GM18867 (cell line): ENCODE measurements at regions not wholly inside any gene's neighbourhood (a gene's known extent, or its start where the extent isn't known, plus 50 kb on each side); places are given as distances from the start of the nearest gene placed in this dataset.

Experiments
- ATAC-seq: cut with Tn5 transposase; IDR thresholded peaks from one replicate; pipeline ENCODE4 v1.9.1; 2021; ENCODE audit warnings: mild to moderate bottlenecking, moderate library complexity; ENCODE audit not compliant: unreplicated experiment

- no peak for ATAC-seq
These were observed 253.8 kb downstream of the TNS1 start for GRCh38 chr2:217749008-217749407.

DNA sequence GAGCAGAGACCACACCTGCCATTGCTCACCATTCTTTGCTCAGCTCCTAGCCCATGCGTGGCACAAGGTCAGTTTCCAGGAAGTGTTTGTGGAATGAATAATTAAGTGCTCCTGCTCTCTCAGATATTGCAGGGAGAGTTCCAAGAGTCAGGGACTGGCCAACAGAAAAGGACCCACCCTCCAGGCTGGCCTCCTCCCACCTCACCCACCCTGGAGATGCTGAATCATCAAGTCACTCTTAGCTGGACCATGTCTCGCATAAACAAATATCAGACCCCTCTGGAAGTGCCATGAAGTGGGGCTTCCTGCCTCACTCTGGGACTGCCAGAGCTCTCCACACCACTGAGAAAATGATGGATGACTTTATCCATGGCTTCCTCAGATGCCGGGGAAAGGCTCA is 256.0 kb downstream of the TNS1 start:
- ATAC-seq = no peak

DNA sequence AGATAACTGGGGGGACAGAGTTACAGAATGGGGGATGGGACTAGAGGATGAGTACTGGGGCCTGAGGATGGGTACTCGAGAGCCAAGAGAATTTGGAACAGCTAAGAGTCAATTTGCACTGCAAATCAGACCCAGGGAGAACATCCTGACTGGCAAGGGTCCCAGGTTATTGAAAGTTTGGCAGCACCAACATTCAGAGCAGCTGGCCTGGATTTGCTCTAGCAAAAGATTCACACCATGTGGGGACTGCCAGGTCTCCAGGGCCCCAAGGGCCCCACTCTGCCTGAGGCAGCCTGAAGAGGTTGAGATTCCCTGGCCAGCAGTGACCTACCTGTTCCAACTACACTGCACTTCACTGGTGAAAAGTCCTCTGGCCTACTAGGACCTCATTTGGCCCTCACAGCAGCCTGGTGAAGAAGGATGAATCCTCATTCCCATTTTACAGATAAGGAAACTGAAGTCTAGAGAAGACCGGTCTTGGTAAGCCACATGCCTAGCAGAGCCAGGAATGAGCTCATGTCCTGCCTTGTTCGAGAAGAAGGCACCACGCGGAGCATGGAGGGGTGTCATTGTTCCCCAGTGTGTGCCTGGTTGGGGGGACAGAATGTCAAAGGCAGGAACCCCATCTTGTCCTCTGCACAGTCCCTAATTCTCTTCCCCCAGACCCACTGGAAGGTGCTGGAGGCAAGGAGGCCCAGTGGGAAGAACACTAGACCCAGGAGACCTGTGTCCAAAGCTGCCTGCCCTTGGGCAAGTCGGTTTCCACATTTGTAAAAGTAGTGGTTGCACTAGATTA is 258.6 kb downstream of the TNS1 start:
- ATAC-seq = no peak

DNA sequence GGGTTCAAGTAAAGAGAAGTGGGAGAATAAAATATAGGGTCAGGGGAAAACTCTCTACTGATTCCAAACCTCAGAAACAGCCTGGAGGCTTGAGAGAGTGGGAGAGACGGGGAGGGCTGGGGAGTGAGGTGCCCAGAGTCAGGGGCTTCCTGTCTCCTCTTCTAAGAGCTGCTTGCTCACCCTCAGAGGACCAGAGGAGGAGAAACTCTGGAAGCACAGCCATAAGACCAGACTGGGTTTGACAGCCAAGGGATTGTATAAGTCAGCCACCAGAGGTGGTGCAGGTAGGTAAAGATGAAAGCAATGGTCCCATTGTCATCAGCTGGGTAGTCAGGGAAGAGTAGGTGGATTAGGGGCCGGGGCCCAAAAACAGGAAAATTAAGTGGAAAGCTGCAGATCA is 259.4 kb downstream of the TNS1 start:
- no peak for ATAC-seq

DNA sequence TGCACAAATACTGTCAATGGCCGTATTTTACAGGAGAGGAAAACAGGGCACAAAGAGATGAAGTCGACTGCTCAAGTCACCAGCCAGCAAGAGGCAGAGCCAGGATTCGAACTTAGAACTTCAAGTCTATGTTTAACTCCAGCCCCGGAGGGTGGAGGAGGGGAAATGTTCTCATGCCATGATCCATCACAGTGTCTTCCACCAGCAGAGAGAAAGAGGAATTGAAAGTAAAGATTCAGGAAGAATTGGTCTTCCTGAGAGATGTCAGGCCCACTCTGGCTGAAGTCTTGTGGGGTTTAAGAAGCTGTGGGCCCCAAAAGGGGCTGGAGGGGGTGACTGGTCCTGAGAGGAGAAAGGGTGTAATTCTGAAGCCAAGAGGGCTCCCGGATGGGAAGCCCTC is 260.0 kb downstream of the TNS1 start:
- ATAC-seq = no peak

- ATAC-seq = no peak
These were observed 260.5 kb downstream of the TNS1 start for GRCh38 chr2:217742276-217742675.

DNA sequence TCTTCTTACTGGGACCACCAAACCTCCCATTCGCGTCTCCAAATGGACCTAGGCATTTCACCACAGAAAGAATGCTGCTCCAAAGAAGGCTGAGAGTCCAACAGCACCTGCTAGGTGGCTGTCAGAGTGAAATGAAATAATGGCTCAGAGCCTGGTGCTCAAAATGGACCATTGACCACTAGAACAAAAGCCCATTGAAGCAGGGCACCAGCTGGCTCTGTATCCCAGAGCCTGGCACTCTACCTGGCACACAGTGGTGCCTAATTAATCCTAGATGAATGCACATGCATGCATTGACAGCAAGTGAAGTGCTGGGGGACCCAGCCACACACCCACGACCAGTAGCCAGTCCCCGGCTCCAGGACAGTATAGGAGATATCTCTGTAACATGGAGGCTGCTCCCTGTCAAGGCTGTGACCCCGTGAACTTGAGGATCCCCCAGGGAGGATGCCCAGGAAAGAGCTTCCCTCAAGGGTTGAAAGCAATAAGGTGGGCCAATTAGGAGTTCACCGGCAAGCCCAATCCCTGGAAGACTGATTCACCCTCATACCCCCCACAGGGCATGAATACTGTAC is 261.3 kb downstream of the TNS1 start:
- ATAC-seq = no peak

- no peak for ATAC-seq
These were observed 262.0 kb downstream of the TNS1 start for GRCh38 chr2:217740756-217741155.

DNA sequence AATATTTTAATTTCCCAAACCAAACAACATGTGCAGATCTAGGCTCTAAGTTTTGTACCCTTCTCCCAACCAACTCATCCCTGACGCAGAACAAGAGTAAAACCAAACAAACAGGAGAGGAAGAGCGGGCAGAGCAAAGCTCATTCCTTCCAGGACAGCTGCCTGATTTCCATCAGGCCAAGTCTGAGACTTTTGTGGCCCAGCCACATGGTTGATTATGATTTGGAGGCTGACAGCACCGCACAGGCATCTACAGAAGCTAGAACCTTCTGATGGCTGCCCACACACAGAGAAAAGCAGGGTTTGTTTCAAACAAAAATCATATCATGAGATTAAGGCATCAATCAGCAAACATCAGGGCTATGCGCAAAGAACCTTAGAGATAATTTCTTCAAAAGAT is 262.6 kb downstream of the TNS1 start:
- no peak for ATAC-seq

- no peak for ATAC-seq
These were observed 263.1 kb downstream of the TNS1 start for GRCh38 chr2:217739741-217740140.

- ATAC-seq = no peak
These were observed 264.7 kb downstream of the TNS1 start for GRCh38 chr2:217738061-217738460.

DNA sequence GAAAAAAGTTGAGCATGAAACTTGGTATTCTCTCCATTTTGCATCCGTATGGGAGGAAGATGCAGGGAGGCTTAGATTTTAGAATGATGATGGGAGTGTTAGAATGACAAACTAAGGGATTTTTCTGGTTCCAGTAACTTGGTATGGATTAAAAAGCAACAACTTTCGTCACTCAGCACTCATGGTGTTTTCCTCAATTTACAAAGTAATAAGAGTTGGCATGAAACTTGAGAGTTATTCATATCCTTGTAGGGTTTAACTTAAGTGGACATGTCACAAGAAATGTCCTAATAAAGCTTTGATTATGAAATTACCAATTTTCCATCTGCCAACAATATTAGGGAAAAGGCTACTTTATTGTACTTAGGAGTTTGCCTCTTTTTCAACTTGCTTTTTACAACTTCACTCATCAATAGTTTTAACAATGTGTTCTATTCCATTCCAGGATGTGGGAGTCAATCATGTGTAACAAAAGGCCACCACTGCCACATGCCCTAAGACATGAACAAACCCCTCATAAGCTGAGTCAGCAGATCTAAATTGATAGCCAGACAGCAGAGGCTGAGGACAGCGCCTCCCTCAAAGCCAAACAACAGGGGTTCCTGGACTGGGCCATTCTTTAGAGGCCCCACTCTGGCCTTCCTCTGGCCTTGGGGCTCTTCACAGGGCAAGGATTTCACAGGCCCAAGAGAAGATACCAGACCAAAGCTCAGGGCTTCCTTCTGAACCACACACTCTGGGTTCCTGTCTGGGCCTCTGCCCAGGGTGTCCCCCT is 265.8 kb downstream of the TNS1 start:
- no peak for ATAC-seq

DNA sequence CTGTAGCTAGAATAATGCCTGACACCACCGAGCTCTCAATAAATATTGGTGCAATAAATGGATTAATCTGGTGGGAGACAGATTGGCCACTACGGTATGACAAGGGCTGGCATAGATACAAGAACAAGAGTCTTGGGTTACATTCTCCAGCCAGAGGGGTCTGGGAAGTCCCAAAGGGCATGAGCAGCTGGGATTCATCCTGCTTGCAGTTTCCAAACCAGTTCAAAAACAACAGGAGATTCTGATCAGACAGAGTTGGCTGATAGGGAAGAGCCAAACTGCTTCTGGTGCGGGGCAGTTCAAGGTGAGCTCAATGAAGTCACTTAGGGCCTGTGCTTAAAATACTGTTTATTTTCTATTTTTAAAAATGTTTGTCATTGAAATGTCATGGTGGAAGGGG is 266.9 kb downstream of the TNS1 start:
- no peak for ATAC-seq

DNA sequence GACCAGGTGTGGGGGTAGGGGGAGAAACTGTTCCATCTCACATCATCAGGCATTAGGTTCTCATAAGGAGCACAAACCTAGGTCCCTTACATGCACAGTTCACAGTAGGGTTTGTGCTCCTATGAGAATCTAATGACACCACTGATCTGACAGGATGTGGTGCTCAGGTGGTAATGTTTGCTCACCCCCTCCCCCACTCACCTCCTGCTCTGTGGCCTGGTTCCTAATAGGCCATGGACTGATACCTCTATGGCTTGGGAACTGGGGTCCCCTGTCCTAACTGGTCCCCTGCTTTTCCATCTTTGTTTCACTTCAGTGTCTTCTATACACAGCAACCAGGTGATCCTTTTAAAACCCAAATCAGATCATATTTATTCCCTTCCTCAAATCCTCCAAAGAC is 267.8 kb downstream of the TNS1 start:
- no peak for ATAC-seq

- no peak for ATAC-seq
These were observed 269.3 kb downstream of the TNS1 start for GRCh38 chr2:217733461-217733860.

DNA sequence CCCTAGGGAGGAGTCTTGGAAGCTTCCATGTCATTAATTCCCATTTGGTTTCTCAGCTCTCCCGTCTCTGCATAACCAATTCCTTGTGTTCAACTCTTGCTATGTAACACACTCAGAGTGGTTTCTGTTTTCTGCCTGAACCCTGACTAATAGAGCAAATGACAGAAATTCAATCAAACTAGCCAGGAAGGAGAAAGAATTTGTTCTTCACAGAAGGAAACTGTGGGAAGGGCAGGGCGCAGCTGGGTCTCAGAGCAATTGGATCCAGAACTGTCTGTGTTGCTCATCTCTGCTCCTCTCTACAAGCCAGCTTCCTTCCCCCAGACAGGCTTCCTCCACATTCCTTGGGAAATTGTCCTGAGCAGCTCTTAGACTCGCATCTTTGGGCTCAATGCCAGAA is 269.8 kb downstream of the TNS1 start:
- no peak for ATAC-seq

DNA sequence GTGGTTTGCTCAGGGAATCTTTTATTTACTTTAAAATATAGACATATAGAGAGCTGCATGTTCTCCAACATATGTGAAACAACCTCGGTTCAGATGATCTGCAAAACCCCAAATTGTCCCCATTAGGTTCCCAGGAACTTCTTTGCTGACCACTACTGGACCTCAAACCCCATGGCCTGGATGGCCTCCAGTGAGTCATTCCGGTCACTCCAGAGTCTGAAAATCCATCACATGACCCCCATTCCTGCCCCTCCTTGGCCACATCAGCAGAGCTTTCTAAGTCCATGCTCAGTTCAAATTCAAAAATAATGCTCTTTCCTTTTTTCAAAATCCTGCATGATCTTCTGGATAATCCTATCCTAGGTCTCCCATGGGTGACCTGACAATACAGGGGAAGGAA is 271.0 kb downstream of the TNS1 start:
- no peak for ATAC-seq

- ATAC-seq = no peak
These were observed 273.3 kb downstream of the TNS1 start for GRCh38 chr2:217729421-217730053.

DNA sequence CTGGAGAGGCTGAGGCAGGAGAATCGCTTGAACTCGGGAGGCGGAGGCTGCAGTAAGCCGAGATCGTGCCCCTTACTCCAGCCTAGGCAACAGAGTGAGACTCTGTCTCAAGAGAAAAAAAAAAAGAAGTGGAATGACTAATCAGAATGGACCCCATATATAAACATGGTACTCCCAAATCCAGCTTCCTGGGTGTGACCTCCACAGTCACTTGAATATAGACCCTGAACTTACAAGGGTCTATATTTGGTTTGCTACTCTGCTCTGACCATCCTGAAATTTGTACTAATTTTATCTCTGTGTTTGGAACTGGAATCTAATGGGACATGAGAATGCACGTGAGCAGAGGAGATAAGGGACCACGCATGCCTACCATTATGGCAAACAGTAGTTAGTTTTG is 275.0 kb downstream of the TNS1 start:
- no peak for ATAC-seq

- ATAC-seq = no peak
These were observed 277.4 kb downstream of the TNS1 start for GRCh38 chr2:217725409-217725808.

GRCh38 chr2:217724471-217724870 is 278.3 kb downstream of the TNS1 start:
- ATAC-seq = no peak

GRCh38 chr2:217723981-217724380 is 278.8 kb downstream of the TNS1 start:
- ATAC-seq = no peak
